CD14-positive monocyte (primary cell): ENCODE measurements at regions not wholly inside any gene's neighbourhood (a gene's known extent, or its start where the extent isn't known, plus 50 kb on each side); places are given as distances from the start of the nearest gene placed in this dataset.

Experiments
- DNase-seq, 3 donors: peaks; one replicate each; pipeline ENCODE4 v3.0.0-alpha.2; 2011 to 2022
- H2AFZ ChIP-seq: 2 replicates; pipeline ENCODE4 v1.6.0; 2012; ENCODE audit warnings: mild to moderate bottlenecking, low read depth, low read length, inconsistent platforms; ENCODE audit not compliant: insufficient read depth, poor library complexity, severe bottlenecking
- H3K27ac ChIP-seq, 2 donors: 1 replicate in 1 of 2; 2 replicates in 1 of 2; pipeline ENCODE4 v1.5.1; 2012 to 2013; ENCODE audit warnings: low read length in 2 of 2, control low read depth in 1 of 2, inconsistent platforms in 1 of 2, low read depth in 1 of 2, mild to moderate bottlenecking in 1 of 2
- H3K27me3 ChIP-seq, 2 donors: one replicate each; pipeline versions ENCODE4 v1.6.0 to v1.6.1; 2011 to 2013; ENCODE audit warnings: low read length in 2 of 2; ENCODE audit not compliant: control insufficient read depth in 2 of 2, insufficient read depth in 2 of 2
- H3K36me3 ChIP-seq, 2 donors: replicated peaks in 1 of 2; 1 replicate in 1 of 2; 2 replicates in 1 of 2; pipeline versions ENCODE4 v1.5.1 to v1.6.1; 2012 to 2013; ENCODE audit warnings: low read length in 2 of 2, control low read depth in 1 of 2, inconsistent platforms in 1 of 2, mild to moderate bottlenecking in 1 of 2; ENCODE audit not compliant: insufficient read depth in 2 of 2, control insufficient read depth in 1 of 2
- H3K4me1 ChIP-seq, 2 donors: 1 replicate in 1 of 2; 2 replicates in 1 of 2; pipeline versions ENCODE4 v1.5.1 to v1.6.1; 2012 to 2013; ENCODE audit warnings: low read length in 2 of 2, control low read depth in 1 of 2, inconsistent platforms in 1 of 2, mild to moderate bottlenecking in 1 of 2, moderate library complexity in 1 of 2; ENCODE audit not compliant: insufficient read depth in 2 of 2, control insufficient read depth in 1 of 2
- H3K4me2 ChIP-seq: replicated peaks from 2 replicates; pipeline ENCODE3; 2012; ENCODE audit warnings: low read length, moderate library complexity, mild to moderate bottlenecking; ENCODE audit not compliant: poor library complexity, severe bottlenecking; ENCODE audit errors: extremely low read depth
- H3K4me3 ChIP-seq, 3 experiments: fragments of 200-600 bp in 1 of 3; sonication (generic) in 1 of 3; replicated peaks in 1 of 3; 1 replicate in 2 of 3; 2 replicates in 1 of 3; pipeline ENCODE4 v1.5.1; 2011 to 2013; ENCODE audit warnings: low read length in 3 of 3, mild to moderate bottlenecking in 3 of 3, control low read depth in 2 of 3, low read depth in 2 of 3, inconsistent platforms in 1 of 3, moderate library complexity in 1 of 3
- H3K79me2 ChIP-seq: 2 replicates; pipeline ENCODE4 v1.6.0; 2012; ENCODE audit warnings: mild to moderate bottlenecking, control low read depth, inconsistent platforms, low read length, moderate library complexity; ENCODE audit not compliant: insufficient read depth
- H3K9ac ChIP-seq: 2 replicates; pipeline ENCODE4 v1.6.0; 2017; ENCODE audit warnings: low read length, mild to moderate bottlenecking; ENCODE audit not compliant: insufficient read depth, poor library complexity, severe bottlenecking
- H3K9me3 ChIP-seq, 2 donors: replicated peaks in 1 of 2; 1 replicate in 1 of 2; 2 replicates in 1 of 2; pipeline versions ENCODE4 v1.5.1 to v1.6.1; 2012 to 2013; ENCODE audit warnings: low read length in 2 of 2, control low read depth in 1 of 2; ENCODE audit not compliant: control insufficient read depth in 1 of 2, insufficient read depth in 1 of 2
- H4K20me1 ChIP-seq: 2 replicates; pipeline ENCODE4 v1.6.0; 2012; ENCODE audit warnings: mild to moderate bottlenecking, low read length, control low read depth, moderate library complexity; ENCODE audit not compliant: insufficient read depth
- H3K27ac Mint-ChIP-seq, 7 donors: one replicate each; pipeline ENCODE4 v1.8.0; 2020; ENCODE audit warnings: mild to moderate bottlenecking in 7 of 7, mixed read lengths in 7 of 7, moderate library complexity in 6 of 7, inconsistent platforms in 2 of 7
- H3K27me3 Mint-ChIP-seq, 3 donors: one replicate each; pipeline ENCODE4 v1.8.0; 2021 to 2022; ENCODE audit warnings: low read depth in 3 of 3, mild to moderate bottlenecking in 3 of 3, mixed read lengths in 3 of 3, moderate library complexity in 3 of 3, inconsistent platforms in 1 of 3
- H3K36me3 Mint-ChIP-seq, 2 donors: one replicate each; pipeline ENCODE4 v1.8.0; 2020; ENCODE audit warnings: mixed read lengths in 2 of 2, inconsistent platforms in 1 of 2, mild to moderate bottlenecking in 1 of 2
- H3K4me1 Mint-ChIP-seq: one replicate; pipeline ENCODE4 v1.8.0; 2020; ENCODE audit warnings: mild to moderate bottlenecking, mixed read lengths
- H3K4me3 Mint-ChIP-seq, 2 donors: one replicate each; pipeline ENCODE4 v1.8.0; 2020; ENCODE audit warnings: mild to moderate bottlenecking in 2 of 2, mixed read lengths in 2 of 2, moderate library complexity in 1 of 2
- H3K9me3 Mint-ChIP-seq, 7 donors: one replicate each; pipeline ENCODE4 v1.8.0; 2020 to 2022; ENCODE audit warnings: mixed read lengths in 7 of 7, mild to moderate bottlenecking in 6 of 7, moderate library complexity in 6 of 7, inconsistent platforms in 2 of 7
- CTCF ChIP-seq: fragments of 200-600 bp; IDR thresholded peaks from one replicate; pipeline ENCODE4 v1.8.0; 2022; ENCODE audit warnings: antibody characterized with exemption, mild to moderate bottlenecking
- WGBS: methylation state at CpG from one replicate; pipeline ENCODE4 v1.1.5; 2013; ENCODE audit warnings: missing lambda C conversion rate; ENCODE audit not compliant: insufficient coverage; 5-methylcytosine and 5-hydroxymethylcytosine counted together
- intact Hi-C, 2 donors: fragments of 100-400 bp; cut with micrococcal nuclease; formaldehyde crosslinking; loops; one replicate each; pipeline versions ENCODE4 v1.15.0 to v1.15.1; 2023

- Mint-ChIP-seq H3K27me3 (peaks cover 0 to 2% (median 1%) of the 10 kb centered on the region in 3 donors), H3K4me1 (no peaks in the 10 kb centered on the region), H3K4me3 (no peak overlapping the region), H3K9me3 (peaks cover 0 to 3% (median 0%) of the 10 kb centered on the region in 7 donors), H3K36me3 (no peaks in the 10 kb centered on the region), H3K27ac (no peak overlapping the region)
- Histone ChIP-seq H3K36me3 (no peaks in the 10 kb centered on the region), H3K4me1 (no peaks in the 10 kb centered on the region), H2AFZ (no peak overlapping the region), H3K4me2 (no peak overlapping the region), H3K4me3 (no peak overlapping the region), H3K27ac (no peak overlapping the region), H3K79me2 (no peaks in the 10 kb centered on the region), H4K20me1 (no peaks in the 10 kb centered on the region), H3K9me3 (peaks cover 0 to 2% of the 10 kb centered on the region in 2 donors), H3K27me3 (no peaks in the 10 kb centered on the region), H3K9ac (no peak overlapping the region)
- no peak for TF ChIP-seq CTCF
- intact Hi-C loops = no loop called here
- no CpG with 5 or more reads among the region's 1 CpG for WGBS
- DNase-seq = no peak
These were observed 281.5 kb downstream of the YTHDC2 start for GRCh38 chr5:113794981-113795380.

DNA sequence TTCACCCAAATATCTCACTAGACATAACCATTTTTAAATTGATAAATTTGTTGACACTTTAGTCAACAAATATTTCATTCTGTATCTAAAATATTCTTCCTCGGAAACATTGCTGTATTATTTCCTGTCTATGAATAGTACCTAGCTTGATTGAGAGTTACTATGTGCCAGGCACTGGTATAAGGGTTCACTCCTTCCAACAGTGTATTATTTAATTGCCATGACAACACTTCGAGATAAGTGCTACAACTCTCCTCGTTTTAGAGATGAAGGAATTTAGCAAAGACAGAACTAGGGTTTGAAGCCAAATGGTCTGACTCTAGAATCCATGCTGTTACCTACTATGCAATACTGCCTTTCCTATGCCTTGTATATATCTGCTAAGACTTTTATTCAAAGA, 287.2 kb downstream of the YTHDC2 start:
- Histone ChIP-seq H3K9ac (no peak overlapping the region), H2AFZ (no peak overlapping the region), H3K4me3 (no peak overlapping the region), H3K4me2 (no peak overlapping the region), H3K36me3 (no peaks in the 10 kb centered on the region), H3K27me3 (no peaks in the 10 kb centered on the region), H3K79me2 (no peaks in the 10 kb centered on the region), H3K27ac (no peak overlapping the region), H4K20me1 (no peaks in the 10 kb centered on the region), H3K4me1 (no peaks in the 10 kb centered on the region), H3K9me3 (peaks cover 0 to 2% of the 10 kb centered on the region in 2 donors)
- DNase-seq = no peak
- Mint-ChIP-seq H3K36me3 (no peaks in the 10 kb centered on the region), H3K27ac (no peak overlapping the region), H3K27me3 (no peaks in the 10 kb centered on the region), H3K4me1 (no peaks in the 10 kb centered on the region), H3K9me3 (no peaks in the 10 kb centered on the region), H3K4me3 (no peak overlapping the region)
- intact Hi-C loops = no loop called here
- WGBS = no CpG with 5 or more reads among the region's 3 CpGs
- TF ChIP-seq CTCF = no peak
